T-helper 2 cell treated with Interferon-gamma antibody and Interleukin-4, amounts not matched to agents 100 ng/mL and 5 ng/mL, for 36 hours (primary cell): ENCODE measurements at regions not wholly inside any gene's neighbourhood (a gene's known extent, or its start where the extent isn't known, plus 50 kb on each side); places are given as distances from the start of the nearest gene placed in this dataset.
"Not testable (repeated sequence)": the region's sequence is repeated elsewhere in the genome, so short reads cannot be mapped to it uniquely, and the experiment has no call there.

Experiments used
- intact Hi-C: fragments of 100-400 bp; cut with micrococcal nuclease; formaldehyde crosslinking; loops from one replicate; pipeline ENCODE4 v1.15.1; 2023

DNA sequence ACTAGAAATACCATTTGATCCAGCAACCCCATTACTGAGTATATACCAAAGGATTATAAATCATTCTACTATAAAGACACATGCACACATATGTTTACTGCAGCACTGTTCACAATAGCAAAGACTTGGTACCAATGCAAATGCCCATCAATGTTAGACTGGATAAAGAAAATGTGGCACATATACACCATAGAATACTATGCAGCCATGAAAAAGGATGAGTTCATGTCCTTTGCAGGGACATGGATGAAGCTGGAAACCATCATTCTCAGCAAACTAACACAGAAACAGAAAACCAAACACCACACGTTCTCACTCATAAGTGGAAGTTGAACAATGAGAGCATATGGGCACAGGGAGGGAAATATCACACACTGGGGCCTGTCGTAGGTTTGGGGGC is 106.0 kb downstream of the SPATA18 start:
- intact Hi-C loops, result not testable (repeated sequence)

DNA sequence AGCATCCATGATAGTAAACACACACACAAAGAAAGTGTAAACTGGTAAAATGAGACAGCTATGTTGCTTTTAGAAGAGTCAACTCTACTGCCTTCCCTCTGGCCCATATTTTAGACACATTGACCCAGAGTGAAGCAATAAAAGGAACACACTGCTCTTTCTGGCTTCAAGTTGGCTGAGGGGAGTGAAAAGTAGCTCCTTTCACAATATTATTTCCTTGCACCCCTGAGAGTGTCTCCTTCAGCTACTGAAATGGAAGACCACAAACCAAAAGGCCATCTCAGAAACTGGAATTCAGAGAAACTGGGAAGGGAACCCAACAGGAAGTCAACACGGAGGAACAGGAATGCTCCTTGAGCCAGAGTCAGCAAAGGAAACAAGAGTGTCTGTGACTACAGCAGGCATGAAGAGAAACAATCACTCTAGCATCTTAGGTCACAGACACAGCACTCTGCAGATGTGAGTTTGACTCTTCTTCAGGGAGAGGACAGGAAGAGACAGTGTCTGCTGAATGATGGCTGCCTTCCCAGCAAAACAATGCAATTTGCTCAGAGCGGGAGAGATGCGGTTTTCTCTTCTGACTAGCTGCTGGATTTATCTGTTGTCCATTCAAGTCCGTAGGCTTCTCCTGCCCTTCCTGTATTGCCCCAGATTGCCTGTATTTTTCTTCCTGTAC is 106.7 kb downstream of the SPATA18 start:
- intact Hi-C loops, result no loop called here

- intact Hi-C loops, result no loop called here
These were observed 109.8 kb downstream of the SPATA18 start for GRCh38 chr4:52160859-52161258.

- intact Hi-C loops, result no loop called here
These were observed 113.0 kb downstream of the SPATA18 start for GRCh38 chr4:52164116-52164515.

- intact Hi-C loops, result no loop called here
These were observed 121.1 kb downstream of the SPATA18 start for GRCh38 chr4:52172166-52172565.

GRCh38 chr4:52173470-52174045 is 122.5 kb downstream of the SPATA18 start:
- intact Hi-C loops, result no loop called here

DNA sequence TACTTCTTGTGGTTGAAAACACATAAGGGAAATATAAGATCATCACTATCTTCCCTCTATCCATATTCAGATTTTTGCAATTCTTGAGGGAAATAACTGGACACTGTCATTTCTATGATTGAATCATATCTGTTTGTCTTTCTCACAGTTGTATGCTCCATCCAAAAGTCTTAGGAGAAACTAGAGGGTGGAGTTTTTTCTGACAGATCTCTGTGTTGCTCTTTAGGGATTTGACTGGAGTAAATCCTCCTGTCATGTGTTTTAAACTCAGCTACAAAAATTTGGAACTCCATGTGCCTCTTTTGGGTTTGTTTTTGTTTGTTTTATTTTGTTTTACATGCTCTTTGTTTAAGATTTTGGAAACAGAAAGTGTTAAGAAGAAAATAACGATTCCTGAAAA is 136.5 kb downstream of the SPATA18 start:
- intact Hi-C loops, result no loop called here

DNA sequence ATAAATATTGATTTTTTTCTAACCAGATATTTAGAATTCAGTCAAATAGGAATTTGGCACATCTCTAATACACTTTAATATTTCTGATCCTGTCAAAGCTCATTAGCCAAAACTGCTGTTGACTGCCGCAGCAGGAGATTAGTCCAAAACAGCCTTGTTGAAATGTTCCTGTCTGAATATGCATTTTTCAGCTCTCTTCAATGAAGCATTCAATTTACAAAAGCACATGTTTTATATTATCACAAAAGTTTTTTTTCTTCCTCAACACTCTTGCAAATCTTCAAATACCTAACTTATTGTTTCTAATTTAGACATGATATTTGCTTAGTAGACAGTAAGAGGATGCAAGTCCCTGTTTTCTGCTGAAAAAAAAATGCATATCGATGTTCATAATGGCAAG is 140.9 kb downstream of the SPATA18 start:
- intact Hi-C loops, result no loop called here

- intact Hi-C loops, result no loop called here
These were observed 141.6 kb downstream of the SPATA18 start for GRCh38 chr4:52192721-52193135.

DNA sequence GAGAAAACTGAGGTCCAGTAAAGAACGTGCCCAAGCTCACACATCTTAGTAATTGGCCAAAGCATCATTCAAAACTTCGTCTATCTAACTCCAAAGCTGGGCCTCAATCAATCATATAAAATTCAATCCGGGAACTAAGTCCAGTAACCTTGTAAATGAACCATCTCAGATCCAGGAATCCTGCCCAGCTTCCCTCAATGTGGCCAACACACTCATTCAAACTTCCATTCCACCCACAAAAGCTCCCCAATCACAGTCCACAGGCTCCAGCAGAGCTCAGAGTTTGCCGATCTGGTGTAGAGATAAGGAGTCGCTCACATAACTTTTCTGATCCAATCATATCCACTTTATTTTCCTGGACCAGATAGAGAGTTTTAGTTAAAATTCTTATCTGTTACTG is 144.8 kb downstream of the SPATA18 start:
- intact Hi-C loops, result no loop called here

DNA sequence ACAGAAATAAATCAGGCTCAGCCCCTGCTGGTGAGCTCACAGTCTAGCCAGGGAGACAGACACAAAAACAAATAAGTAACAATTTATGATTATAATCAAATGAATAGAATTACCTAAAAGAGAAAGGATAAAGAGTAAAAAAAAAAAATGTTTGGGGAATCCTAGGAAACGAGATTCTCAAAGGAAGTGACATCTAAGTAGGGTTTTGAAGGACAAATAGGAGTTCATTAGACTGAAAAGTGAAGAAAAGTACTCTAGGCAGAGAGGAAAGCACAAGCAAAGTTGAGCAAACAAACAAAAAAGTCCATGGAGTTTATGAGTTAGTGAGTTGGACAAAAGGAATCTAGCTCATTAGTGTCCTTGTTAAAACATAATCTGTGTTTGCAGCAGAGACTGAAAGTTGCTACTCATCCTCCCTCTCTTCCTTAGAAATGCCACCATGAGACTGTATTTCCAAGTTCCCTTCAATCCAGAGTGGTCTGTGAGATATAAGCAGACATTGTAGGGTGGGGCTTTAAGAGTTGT is 145.6 kb downstream of the SPATA18 start:
- intact Hi-C loops, result no loop called here

GRCh38 chr4:52197306-52197705 is 146.2 kb downstream of the SPATA18 start:
- intact Hi-C loops, result no loop called here

GRCh38 chr4:52198294-52198693 is 147.2 kb downstream of the SPATA18 start:
- intact Hi-C loops, result no loop called here

- intact Hi-C loops, result no loop called here
These were observed 148.7 kb downstream of the SPATA18 start for GRCh38 chr4:52199574-52200338.

DNA sequence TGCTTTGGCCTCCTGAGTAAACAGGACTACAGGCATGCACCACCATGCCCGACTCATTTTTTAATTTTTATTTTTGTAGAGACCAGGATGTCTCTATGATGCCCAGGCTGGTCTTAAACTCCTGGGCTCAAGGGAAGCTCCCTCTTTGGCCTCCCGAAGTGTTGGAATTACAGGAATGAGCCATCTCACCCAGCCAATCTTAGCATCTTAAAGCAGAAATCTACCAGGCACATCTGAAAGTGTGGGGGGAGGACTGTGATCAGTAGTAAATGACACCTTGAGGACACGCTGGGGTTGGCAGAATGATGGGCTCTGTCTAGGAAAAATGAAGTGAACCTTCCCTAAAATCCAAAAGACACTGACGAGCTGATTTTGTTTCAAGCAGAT is 149.2 kb downstream of the SPATA18 start:
- intact Hi-C loops, result no loop called here

GRCh38 chr4:52201715-52202114 is 150.6 kb downstream of the SPATA18 start:
- intact Hi-C loops, result no loop called here

DNA sequence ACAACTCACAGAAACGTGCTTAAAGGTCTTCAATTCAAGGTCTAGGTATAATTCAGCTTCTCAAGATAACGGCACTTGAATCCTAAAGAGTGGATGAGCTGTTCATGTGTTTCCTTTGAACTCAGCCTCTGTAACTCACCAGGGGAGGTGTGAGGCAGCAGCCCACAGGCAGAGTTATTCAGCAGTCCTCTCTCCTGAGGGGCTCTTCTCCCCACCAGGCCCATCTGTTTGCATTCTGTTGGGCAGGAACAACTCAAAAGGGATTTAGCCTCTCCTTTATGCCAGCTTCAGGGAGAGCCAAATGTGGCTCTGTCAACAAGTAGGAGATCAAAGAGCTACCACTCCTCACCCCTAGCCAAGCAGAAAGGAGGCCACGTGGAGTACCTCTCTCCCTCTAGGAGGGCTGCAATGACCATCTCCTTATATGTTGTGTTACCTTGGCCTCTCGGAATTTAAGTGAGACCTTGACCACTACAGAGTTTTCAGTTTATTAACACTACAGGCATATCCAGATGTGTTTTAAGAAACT is 151.2 kb downstream of the SPATA18 start:
- intact Hi-C loops, result no loop called here

DNA sequence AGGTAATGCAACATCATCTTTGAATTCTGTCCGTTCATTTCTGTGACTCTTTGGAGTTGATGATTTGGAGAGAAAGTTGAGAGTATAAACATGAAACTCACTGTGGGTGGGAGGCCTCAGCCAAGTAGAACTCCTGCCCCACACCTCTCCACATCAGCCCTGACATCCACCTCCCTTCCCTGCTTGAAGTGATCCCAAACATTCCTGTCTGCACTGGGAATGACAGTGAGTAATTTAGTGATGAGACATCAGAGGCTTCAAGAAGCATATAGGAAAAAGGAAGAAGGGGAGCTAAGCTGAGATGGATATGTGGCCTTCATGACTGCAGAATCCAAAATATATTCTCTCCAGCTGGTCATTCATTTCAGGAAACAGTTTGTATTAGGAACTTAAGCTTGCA is 151.8 kb downstream of the SPATA18 start:
- intact Hi-C loops, result no loop called here

DNA sequence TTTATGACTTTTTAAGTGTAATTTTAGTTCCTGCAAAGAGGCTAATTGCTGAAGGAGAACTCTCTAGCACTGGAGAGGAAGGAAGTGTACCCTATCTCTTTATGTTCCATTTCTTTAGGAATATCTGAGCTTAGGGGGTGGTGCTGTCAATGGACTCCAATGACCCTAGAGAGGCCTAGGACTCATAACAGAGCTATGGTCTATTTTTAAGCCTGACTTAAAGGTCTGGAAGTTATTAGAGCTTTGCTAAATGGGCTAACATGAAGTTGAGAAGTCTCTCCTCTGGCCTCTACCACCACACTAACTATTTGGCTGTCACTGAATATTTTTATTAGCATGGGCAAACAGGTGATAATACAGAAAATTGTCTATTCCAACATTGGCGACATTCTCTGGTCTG is 152.2 kb downstream of the SPATA18 start:
- intact Hi-C loops, result no loop called here

DNA sequence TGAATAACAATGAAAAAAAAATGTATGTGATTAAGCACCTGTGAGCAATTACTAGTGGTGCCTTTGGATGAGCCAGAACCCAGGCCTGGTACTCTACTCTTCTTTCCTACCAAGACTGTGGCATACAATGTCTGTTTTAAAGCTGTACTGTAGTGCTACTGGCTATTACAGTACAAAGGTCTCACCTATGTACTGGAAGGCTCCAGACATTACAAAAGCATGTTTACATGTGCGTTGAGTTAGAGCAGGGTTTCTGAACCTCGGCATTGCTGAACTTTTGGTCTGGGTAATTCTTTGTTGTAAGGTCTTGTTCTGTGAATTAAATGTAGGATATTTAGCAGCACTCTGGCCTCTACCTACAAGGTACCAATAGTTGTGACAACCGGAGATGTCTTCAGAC is 153.8 kb downstream of the SPATA18 start:
- intact Hi-C loops, result no loop called here

GRCh38 chr4:52207146-52207545 is 156.0 kb downstream of the SPATA18 start:
- intact Hi-C loops, result not testable (repeated sequence)

DNA sequence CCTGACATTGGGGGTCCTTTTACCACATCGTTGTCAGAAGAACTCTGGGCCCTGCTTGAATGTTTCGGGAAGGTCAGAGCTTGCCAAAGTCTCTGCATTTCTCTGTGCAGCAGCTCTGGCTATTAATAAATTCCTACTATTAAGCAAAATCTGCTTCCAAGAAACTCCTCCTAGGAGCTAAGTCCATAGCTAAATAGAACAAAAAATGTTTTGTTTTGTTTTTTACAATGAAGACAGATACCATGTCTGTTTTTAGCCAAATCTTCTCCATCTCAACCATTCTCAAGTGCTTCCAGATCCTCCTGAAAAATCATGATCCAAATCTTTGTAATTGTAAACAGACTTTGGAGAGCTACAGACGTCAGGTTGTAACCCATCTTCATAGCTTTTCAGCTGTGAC is 161.6 kb downstream of the SPATA18 start:
- intact Hi-C loops, result no loop called here
